ENCODE measurements at regions not wholly inside any gene's neighbourhood (a gene's known extent, or its start where the extent isn't known, plus 50 kb on each side); places are given as distances from the start of the nearest gene placed in this dataset.

GRCh38 chr18:29588446-29589100, 1411.6 kb upstream of the CDH2 start:
- ATAC-seq = no peak
- TF ChIP-seq POU6F1 (CRISPR knock-in tag; IDR thresholded peaks at IDR 0.05; ENCODE audit: borderline replicate concordance, low read depth) (no peak), ZNF70 (CRISPR knock-in tag; IDR thresholded peaks at IDR 0.05) (no peak), ZFP30 (CRISPR knock-in tag; IDR thresholded peaks at IDR 0.05) (no peak)

GRCh38 chr18:29586210-29586609, 1409.3 kb upstream of the CDH2 start:
- TF ChIP-seq ARNTL (CRISPR knock-in tag; IDR thresholded peaks at IDR 0.05; ENCODE audit: borderline replicate concordance, low read depth) (no peak), TSHZ2 (CRISPR knock-in tag; IDR thresholded peaks at IDR 0.05) (no peak), CSRNP3 (CRISPR knock-in tag; IDR thresholded peaks at IDR 0.05) (no peak), CSDC2 (CRISPR knock-in tag; IDR thresholded peaks at IDR 0.05) (no peak), ISL1 (CRISPR knock-in tag; IDR thresholded peaks at IDR 0.05) (no peak), ZNF565 (CRISPR knock-in tag; conservative IDR thresholded peaks at IDR 0.05; ENCODE audit: low read depth) (no peak), ZC3H10 (CRISPR knock-in tag; IDR thresholded peaks at IDR 0.05) (no peak), TCF4 (CRISPR knock-in tag; IDR thresholded peaks at IDR 0.05; ENCODE audit: borderline replicate concordance) (no peak)
- ATAC-seq = no peak

- TF ChIP-seq GLIS3 (CRISPR knock-in tag; IDR thresholded peaks at IDR 0.05) = no peak
- no peak for TF ChIP-seq PPARA (CRISPR knock-in tag; IDR thresholded peaks at IDR 0.05; ENCODE audit: borderline replicate concordance)
- no peak for TF ChIP-seq CSRNP3 (CRISPR knock-in tag; IDR thresholded peaks at IDR 0.05)
- TF ChIP-seq ZC3H10 (CRISPR knock-in tag; IDR thresholded peaks at IDR 0.05) = no peak
- TF ChIP-seq ISL1 (CRISPR knock-in tag; IDR thresholded peaks at IDR 0.05) = no peak
- no peak for TF ChIP-seq ZNF565 (CRISPR knock-in tag; conservative IDR thresholded peaks at IDR 0.05; ENCODE audit: low read depth)
- TF ChIP-seq CREB5 (CRISPR knock-in tag; IDR thresholded peaks at IDR 0.05; ENCODE audit: low read depth) = no peak
- no peak for TF ChIP-seq SNAI2 (CRISPR knock-in tag; IDR thresholded peaks at IDR 0.05)
- TF ChIP-seq ZNF70 (CRISPR knock-in tag; IDR thresholded peaks at IDR 0.05) = no peak
- no peak for TF ChIP-seq TCF4 (CRISPR knock-in tag; IDR thresholded peaks at IDR 0.05; ENCODE audit: borderline replicate concordance)
- no peak for TF ChIP-seq ARNTL (CRISPR knock-in tag; IDR thresholded peaks at IDR 0.05; ENCODE audit: borderline replicate concordance, low read depth)
- no peak for TF ChIP-seq ESRRG (CRISPR knock-in tag; IDR thresholded peaks at IDR 0.05)
- TF ChIP-seq OSR1 (CRISPR knock-in tag; IDR thresholded peaks at IDR 0.05) = no peak
- no peak for TF ChIP-seq ZNF8 (CRISPR knock-in tag; IDR thresholded peaks at IDR 0.05)
- no peak for TF ChIP-seq ZFP3 (CRISPR knock-in tag; IDR thresholded peaks at IDR 0.05)
- ATAC-seq = no peak
Measured at GRCh38 chr18:29560270-29560669, 1383.3 kb upstream of the CDH2 start.

- no peak for ATAC-seq
- no peak for TF ChIP-seq TCF4 (CRISPR knock-in tag; IDR thresholded peaks at IDR 0.05; ENCODE audit: borderline replicate concordance)
- no peak for TF ChIP-seq RARB (CRISPR knock-in tag; IDR thresholded peaks at IDR 0.05)
- TF ChIP-seq ZNF70 (CRISPR knock-in tag; IDR thresholded peaks at IDR 0.05) = no peak
- no peak for TF ChIP-seq ZNF8 (CRISPR knock-in tag; IDR thresholded peaks at IDR 0.05)
- TF ChIP-seq ZFP3 (CRISPR knock-in tag; IDR thresholded peaks at IDR 0.05) = no peak
- TF ChIP-seq POU6F1 (CRISPR knock-in tag; IDR thresholded peaks at IDR 0.05; ENCODE audit: borderline replicate concordance, low read depth) = no peak
- no peak for TF ChIP-seq TOX (CRISPR knock-in tag; IDR thresholded peaks at IDR 0.05; ENCODE audit: borderline replicate concordance)
- no peak for TF ChIP-seq PATZ1 (CRISPR knock-in tag; IDR thresholded peaks at IDR 0.05; ENCODE audit: borderline replicate concordance)
Measured at GRCh38 chr18:29556070-29556469, 1379.1 kb upstream of the CDH2 start.

Data from SK-N-SH treated with all-trans-retinoic acid at 6 μM for 48 hours (cell line).